HG03460 (cell line): ENCODE measurements at regions not wholly inside any gene's neighbourhood (a gene's known extent, or its start where the extent isn't known, plus 50 kb on each side); places are given as distances from the start of the nearest gene placed in this dataset.

Source experiments
- ATAC-seq: cut with Tn5 transposase; IDR thresholded peaks from one replicate; pipeline ENCODE4 v1.9.1; 2021; ENCODE audit not compliant: unreplicated experiment

DNA sequence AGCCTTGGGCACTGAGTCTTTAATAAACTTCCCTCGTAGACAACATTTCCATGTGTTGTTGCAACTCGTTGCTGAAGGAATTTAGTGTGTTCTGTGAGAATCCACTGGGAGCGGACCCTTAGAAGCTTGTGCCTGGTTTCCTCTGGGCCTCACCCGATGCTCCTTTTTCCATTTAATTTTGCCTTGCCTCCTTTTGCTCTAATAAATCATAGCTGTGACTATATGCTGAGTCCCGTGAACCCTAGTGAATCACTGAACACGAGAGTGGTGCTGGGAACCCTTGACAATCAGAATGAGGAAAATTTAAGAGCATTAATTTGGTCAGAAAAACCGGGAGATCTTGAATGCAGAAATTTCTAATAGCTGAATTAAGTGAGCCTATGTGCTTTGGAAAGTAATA lies 291.1 kb upstream of the ZNF608 start:
- ATAC-seq: no peak

DNA sequence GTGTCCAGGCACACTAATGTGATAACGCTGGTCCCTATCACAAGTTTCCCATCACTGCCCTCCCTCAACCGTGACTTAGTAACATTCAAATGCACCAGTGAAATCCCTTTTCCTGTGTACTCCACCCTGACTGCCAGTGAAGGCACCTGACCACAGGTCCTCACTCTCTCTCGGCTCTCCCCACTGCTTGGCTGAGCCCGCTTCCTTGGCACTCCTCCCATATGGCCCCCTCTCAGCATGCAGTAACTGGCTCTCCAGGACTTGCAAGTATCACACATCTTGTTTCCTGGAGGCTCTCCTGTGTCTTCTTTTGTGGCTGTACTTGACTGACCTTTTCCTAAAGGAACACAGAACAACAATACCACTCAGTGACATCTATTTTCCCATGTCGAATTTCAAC lies 292.0 kb upstream of the ZNF608 start:
- ATAC-seq: no peak

GRCh38 chr5:125041798-125042197 lies 295.4 kb upstream of the ZNF608 start:
- no peak for ATAC-seq

DNA sequence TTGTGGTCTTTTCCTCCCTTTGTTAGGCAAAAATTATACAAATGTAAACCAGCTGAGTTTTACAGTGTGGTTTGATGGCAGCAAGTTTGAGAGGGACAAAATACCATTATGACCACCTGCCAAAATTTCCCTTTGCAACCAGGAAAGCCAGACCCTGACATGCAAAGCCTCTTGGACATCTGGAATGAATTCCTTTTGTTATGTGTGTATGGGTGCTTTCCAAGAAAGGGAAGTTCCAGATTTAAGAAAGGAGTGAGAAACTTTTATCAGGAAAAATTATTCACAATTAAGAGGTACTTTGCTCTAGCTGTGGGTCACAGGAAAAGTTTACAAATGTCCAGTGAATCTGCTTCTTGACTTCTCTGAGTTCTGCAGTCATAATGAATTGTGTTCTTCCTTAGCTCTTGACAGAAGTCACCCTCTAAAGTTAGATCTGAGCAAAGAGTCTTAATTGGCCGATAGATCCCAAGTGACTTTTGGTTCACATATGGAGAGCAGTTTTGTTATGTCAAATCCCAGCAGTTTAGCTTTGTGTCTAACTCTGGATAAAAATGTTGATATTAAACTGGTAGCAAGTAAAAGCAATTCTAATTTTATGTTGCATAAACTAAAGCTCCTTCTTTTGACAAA lies 295.9 kb upstream of the ZNF608 start:
- no peak for ATAC-seq

GRCh38 chr5:125043781-125044391 lies 297.4 kb upstream of the ZNF608 start:
- no peak for ATAC-seq

- ATAC-seq: no peak
Observed at GRCh38 chr5:125044491-125045282, 298.2 kb upstream of the ZNF608 start.

- no peak for ATAC-seq
Observed at GRCh38 chr5:125045646-125046045, 299.2 kb upstream of the ZNF608 start.

DNA sequence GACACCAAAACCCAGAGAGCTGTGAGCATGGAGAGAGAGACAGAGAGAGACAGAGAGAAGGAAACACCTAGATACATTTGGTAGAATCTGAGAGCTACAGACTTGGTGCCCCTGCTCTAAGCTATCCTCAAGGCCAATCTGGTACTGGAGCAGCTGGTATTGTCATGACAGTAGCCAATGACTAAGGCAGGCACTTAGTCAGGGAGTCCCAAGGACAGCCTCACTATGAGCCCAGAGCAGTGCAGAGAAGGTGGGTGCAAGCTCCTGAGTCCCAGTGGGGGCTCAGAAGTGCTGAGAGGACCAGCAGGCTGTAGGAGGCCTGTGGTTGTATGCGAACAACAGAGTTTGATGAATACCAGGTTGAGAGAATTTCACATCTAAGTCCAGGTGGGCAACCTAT lies 300.4 kb upstream of the ZNF608 start:
- ATAC-seq: no peak

GRCh38 chr5:125047871-125048270 lies 301.4 kb upstream of the ZNF608 start:
- no peak for ATAC-seq

DNA sequence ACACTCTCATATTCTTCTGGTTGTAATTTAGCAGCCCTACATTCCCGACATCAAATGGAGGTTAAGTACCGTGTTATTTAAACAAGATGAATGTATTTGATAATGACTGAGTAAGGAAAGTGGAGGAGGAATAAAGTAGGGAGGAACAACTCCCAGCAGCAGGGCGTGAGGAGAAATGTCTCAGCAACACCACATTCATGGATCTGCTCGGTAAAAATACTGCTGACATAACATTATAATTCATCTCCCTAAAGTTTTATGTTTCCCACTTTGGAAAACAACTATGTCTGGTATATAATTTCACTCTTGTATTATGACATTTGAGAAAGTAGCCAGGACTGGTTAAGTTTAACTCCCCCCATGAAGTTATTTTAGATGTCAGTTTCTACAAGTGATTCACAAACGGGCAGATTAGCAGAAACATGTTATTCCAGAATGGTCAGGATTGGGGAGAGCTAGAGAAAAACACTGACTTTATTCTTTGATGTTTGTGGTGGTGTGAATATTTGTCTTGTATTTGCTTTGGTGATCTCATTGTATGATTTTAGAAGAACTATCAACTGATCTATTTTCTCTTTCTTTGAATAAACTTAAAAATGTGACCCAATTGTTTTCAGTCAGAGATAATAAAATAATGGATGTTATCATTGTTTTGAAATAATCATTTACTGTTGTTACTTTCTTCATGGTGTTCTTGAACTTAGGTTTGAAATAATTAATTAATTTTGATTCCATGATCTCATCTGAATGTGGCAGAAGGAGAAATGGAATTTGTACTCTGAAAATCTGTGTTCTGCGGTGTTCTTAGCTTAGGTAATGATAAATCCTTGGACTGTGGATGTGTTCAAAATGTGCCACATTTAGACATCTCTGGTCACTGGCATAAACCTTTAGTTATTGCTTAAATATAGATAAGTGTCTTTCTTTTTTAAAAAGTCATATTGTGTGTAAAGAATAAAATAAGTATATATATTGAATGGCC lies 303.6 kb upstream of the ZNF608 start:
- no peak for ATAC-seq

DNA sequence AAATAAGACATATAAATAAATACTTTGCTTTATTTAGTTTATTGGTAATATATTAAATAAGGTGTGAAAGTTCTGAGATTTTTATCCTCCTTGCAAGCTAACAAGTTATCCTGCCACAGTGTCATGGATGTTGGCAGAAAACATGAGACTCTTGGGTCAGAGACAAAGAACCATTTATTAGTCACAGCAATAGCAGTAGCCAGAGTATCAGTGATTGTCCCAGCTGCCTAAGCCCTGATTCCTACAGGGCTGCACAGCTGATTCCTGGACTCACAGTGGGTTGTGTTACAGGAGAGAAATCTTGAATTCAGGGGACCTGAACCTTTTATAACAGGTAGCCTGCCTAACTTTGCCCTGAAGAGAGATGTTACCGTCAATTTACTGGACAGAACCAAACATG lies 304.5 kb upstream of the ZNF608 start:
- no peak for ATAC-seq

GRCh38 chr5:125052584-125052983 lies 306.1 kb upstream of the ZNF608 start:
- no peak for ATAC-seq

- ATAC-seq: no peak
Observed at GRCh38 chr5:125053179-125053578, 306.7 kb upstream of the ZNF608 start.

- ATAC-seq: no peak
Observed at GRCh38 chr5:125054146-125054545, 307.7 kb upstream of the ZNF608 start.

- no peak for ATAC-seq
Observed at GRCh38 chr5:125056671-125057485, 310.4 kb upstream of the ZNF608 start.

GRCh38 chr5:125057912-125058826 lies 311.7 kb upstream of the ZNF608 start:
- ATAC-seq: no peak

DNA sequence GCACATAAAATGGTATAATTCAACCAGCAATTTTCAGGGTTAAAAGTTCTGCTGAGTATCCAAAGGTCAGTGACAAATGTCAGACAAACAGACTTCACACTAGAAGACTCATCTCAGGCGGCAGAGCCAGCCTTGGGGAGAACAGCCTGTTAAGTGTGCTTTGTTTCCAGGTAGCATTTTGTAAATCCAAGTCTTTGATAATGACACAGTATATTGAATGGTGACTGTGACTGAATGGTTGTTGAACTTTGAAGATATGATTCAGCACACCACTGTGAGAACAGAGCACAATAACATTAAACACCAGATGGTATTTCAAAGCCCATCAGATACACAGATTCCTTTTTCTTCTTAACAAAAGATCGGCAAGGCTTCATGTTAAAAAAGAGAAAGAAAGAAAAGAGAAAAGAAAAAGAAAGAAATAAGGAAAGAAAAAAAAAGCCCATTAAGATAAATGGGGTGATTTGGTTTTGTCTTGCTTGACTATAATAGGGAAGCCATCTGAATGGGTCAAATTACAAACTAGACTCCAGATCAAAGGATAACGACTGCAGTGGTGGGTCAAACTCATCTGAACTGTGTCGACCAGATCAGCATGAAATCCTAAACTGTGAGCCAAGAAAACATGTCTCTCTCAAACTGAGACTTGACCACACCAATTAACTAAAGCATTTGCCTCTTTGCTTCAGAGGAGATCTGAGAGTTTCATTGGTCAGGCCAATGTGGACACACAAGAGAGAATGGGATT lies 313.0 kb upstream of the ZNF608 start:
- no peak for ATAC-seq

- no peak for ATAC-seq
Observed at GRCh38 chr5:125061726-125062125, 315.3 kb upstream of the ZNF608 start.
